ENCODE measurements at regions not wholly inside any gene's neighbourhood (a gene's known extent, or its start where the extent isn't known, plus 50 kb on each side); places are given as distances from the start of the nearest gene placed in this dataset.
A peak's percentile ranks its signal among the peaks of the same experiment; 100 is the strongest.

- H3K4me3 Mint-ChIP-seq: no peak overlapping the region
- no peak overlapping the region for H3K27ac Mint-ChIP-seq
- peaks cover 38% of the 10 kb centered on the region for H3K36me3 Mint-ChIP-seq (ENCODE audit: low read depth)
- H3K9me3 Mint-ChIP-seq: no peaks in the 10 kb centered on the region
- DNase-seq: no peak
- H3K27me3 Mint-ChIP-seq (ENCODE audit: insufficient read depth): no peaks in the 10 kb centered on the region; the same call in 1 of the 2 replicates
- H3K4me1 Mint-ChIP-seq (ENCODE audit: low read depth): peaks cover 15% of the 10 kb centered on the region
- no peak for TF ChIP-seq CTCF (IDR thresholded peaks at IDR 0.05)
Observed at GRCh38 chrX:2620576-2620975, 70.5 kb upstream of the CD99 start.

DNA sequence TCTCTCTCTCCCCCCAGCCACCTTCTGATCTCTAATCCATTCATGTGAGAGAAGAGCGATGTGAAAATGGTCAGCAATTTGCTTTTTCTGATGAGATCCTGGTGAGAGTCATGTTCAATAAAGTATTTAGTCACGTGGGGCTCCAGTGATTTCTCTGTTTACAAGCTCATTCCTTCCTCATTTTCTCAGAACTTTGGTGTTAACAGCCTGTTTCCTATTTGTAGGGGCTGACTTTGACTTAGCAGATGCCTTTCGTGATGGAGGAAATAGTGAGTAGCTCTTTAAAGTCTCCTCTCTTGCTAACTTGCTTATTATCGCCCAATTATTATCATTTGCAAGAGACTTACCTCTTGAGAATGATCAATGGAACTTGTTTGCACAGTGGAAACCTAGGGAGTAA, 72.6 kb upstream of the CD99 start:
- no peak for TF ChIP-seq CTCF (IDR thresholded peaks at IDR 0.05)
- H3K27ac Mint-ChIP-seq: no peak overlapping the region
- peaks cover 46% of the 10 kb centered on the region for H3K36me3 Mint-ChIP-seq (ENCODE audit: low read depth)

DNA sequence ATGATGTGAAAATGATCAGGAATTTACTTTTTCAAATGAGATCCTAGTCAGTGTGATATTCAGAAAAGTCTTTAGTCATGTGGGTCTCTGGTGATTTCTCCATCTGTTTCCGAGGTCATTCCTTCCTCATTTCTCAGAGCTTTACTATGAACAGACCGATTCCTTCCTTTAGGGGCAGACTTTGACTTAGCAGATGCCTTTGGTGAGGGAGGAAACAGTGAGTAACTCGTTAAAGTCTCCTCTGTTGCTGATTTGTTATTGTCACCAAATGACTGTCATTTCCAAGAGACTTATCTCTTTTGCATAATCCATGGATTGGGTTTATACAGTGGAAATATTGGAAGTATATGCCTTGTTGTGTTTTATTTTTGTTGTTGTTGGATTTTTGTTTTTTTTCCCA, 76.2 kb upstream of the CD99 start:
- peak; percentile 71 for TF ChIP-seq CTCF (IDR thresholded peaks at IDR 0.05)
- Mint-ChIP-seq H3K9me3 (no peaks in the 10 kb centered on the region), H3K27ac (peak overlapping the region; percentile 87), H3K27me3 (ENCODE audit: insufficient read depth) (no peaks in the 10 kb centered on the region), H3K4me1 (ENCODE audit: low read depth) (peaks cover 36% of the 10 kb centered on the region), H3K4me3 (peak overlapping the region; percentile 26), H3K36me3 (ENCODE audit: low read depth) (peaks cover 42% of the 10 kb centered on the region)
- DNase-seq: peak; percentile 88

More for the DNA sequence above, 72.6 kb upstream of the CD99 start:
- H3K4me1 Mint-ChIP-seq (ENCODE audit: low read depth): peaks cover 28% of the 10 kb centered on the region
- DNase-seq: no peak
- H3K9me3 Mint-ChIP-seq: no peaks in the 10 kb centered on the region
- H3K4me3 Mint-ChIP-seq: no peak overlapping the region
- no peaks in the 10 kb centered on the region for H3K27me3 Mint-ChIP-seq (ENCODE audit: insufficient read depth)

DNA sequence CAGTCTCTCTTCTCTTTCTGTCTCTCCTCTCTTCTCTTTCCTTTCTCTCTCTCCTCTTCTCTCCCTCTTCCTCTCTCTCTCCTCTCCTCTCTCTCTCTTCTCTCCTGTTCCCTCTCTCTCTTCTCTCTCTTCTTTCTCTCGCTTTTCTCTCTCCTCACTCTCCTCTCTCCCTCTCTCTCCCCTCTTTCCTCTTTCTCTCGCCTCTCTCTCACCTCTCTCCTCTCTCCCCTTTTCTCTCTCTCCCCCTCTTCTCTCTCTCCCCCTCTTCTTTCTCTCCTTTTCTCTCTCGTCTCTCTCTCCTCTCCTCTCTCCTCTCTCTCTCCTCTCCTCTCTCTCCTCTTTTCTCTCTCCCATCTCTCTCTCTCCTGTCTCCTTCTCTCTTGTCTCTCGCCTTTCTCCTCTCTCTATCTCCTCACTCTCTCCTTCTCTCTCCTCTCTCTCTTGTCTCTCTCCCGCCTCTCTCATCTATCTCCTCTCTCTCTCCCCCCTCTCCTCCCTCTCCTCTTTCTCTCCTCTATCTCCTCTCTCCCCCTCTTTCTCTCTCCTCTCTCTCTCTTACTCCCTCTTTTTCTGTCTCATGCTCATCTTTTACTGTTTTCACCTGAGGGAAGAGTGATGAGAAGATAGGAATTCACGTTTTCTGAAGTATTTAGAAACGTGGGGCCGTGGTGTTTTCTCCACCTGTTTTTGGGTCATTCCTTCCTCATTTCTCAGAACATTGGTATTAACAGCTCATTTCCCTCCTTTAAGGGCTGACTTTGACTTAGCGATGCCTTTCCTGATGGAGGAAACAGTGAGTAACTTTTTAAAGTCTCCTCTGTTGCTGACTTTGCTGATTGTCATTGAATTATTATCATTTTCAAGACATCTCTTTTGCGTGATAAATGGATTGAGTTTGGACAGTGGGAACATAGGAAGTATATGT, 80.6 kb upstream of the CD99 start:
- peak overlapping the region; percentile 91 for H3K4me3 Mint-ChIP-seq

More for the DNA sequence above, 80.6 kb upstream of the CD99 start:
- Mint-ChIP-seq H3K9me3 (no peaks in the 10 kb centered on the region), H3K36me3 (ENCODE audit: low read depth) (peaks cover 25% of the 10 kb centered on the region), H3K27ac (peak overlapping the region; percentile 81), H3K4me1 (ENCODE audit: low read depth) (peaks cover 33% of the 10 kb centered on the region), H3K27me3 (ENCODE audit: insufficient read depth) (no peaks in the 10 kb centered on the region)
- no peak for DNase-seq
- no peak for TF ChIP-seq CTCF (IDR thresholded peaks at IDR 0.05)
